HG02938 (cell line): ENCODE measurements at regions not wholly inside any gene's neighbourhood (a gene's known extent, or its start where the extent isn't known, plus 50 kb on each side); places are given as distances from the start of the nearest gene placed in this dataset.

Source experiments
- ATAC-seq: cut with Tn5 transposase; IDR thresholded peaks from one replicate; pipeline ENCODE4 v1.9.1; 2021; ENCODE audit warnings: mild to moderate bottlenecking, moderate library complexity; ENCODE audit not compliant: unreplicated experiment

GRCh38 chr18:68532328-68532885 is 182.5 kb downstream of the TMX3 start:
- no peak for ATAC-seq

- no peak for ATAC-seq
Measured at GRCh38 chr18:68525091-68525490, 189.8 kb downstream of the TMX3 start.

DNA sequence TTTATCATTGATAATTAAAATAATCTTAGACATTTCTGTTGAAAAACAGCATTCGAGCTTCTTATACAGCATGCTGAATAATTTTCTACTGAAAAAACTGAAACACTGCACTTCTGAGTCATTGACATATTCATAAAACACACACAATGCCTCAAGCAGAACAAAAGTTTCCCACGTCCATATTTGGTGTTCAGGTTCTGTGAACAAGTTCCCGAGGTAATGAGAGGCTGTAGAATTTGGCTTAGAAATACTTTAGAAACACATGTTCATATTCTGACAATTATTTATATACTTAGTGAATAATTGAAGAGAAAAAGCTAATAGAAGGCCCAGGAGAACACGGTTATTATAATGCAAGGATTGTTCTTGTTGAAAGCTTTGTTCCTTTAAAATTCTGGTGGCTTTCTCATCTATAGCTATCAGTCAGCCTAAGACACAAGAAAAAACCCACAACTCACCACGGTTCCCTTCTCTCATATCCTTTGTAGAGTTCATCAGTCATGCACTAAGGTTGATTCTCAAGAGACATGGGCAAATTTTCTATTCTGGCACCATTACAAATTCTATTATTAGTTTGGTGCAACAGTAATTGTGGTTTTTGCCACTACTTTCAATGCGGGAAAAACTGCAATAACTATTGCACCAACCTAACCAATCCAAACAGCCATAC is 194.4 kb downstream of the TMX3 start:
- peak; percentile 64 for ATAC-seq

DNA sequence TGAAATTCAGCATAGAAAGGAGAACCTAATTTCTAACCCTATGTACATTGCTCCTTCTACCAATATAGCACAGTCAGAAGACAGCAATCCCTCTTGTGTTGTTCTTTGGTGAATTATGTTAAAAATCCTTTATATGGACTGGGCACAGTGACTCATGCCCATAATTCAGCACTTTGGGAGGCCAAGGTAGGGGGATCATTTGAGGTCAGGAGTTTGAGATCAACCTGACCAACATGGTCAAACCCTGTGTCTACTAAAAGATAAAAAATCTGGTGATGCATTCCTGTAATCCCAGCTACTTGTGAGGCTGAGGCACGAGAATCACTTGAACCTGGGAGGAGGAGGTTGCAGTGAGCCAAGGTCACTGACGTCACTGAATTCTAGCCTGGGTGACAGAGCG is 195.6 kb downstream of the TMX3 start:
- no peak for ATAC-seq

DNA sequence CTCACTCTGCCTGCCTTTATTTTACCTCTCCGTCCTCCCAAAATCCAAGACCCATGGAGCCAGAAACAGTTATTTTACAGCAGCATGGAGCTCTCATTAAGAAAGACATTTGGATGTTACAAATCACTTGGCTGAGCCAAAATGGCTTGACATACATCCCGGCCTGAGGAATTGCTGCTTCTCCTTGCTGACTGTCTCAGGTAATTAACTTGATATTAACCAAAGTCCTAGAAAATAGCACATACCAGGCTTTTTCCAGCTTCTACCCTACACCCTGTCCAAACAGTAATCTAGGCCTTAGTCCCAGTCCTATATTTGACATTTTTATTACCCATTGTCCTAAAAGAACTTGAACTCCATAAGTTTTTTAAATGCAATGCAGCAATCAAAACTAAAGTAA is 205.0 kb downstream of the TMX3 start:
- ATAC-seq = no peak

- no peak for ATAC-seq
Measured at GRCh38 chr18:68507781-68508180, 207.1 kb downstream of the TMX3 start.

DNA sequence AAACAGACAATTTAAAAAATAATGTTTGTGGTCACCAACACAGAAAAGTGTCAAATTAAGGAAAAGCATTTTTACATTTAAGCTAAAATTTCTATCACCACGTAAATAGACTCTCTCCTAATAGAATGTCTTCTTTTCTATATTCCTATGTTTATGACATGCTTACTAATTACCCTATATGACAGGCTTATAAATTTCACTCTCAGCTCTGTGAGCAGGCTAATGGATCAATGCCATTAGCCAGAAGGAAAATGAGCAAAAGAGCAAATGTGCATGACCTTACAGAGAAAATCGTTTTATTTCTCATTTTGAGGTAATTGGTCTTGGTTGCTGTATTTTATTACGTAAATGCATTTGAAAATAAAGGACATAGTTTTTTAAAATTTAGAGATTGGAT is 209.7 kb downstream of the TMX3 start:
- no peak for ATAC-seq

- ATAC-seq = no peak
Measured at GRCh38 chr18:68504441-68505177, 210.3 kb downstream of the TMX3 start.

- no peak for ATAC-seq
Measured at GRCh38 chr18:68500556-68500955, 214.4 kb downstream of the TMX3 start.

DNA sequence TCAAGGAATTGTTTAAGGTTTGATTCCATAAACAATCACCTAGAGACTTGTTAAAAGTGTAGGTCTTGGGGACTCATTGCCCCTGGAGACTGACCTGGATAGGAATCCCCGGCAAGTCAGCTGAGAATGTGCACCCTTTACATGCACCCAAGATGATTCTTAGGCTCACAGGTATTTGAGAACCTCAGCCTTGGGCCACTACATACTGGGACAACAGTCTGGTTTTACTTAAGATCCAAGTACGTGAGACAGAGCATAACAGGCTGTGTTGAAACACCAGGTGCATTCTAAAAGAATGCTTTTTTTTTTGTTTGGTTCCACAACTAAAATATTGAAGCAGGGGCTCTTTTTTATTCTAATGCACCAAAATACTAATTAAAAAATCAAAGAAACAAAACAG is 215.8 kb downstream of the TMX3 start:
- ATAC-seq = no peak

- ATAC-seq = no peak
Measured at GRCh38 chr18:68498636-68499035, 216.3 kb downstream of the TMX3 start.

DNA sequence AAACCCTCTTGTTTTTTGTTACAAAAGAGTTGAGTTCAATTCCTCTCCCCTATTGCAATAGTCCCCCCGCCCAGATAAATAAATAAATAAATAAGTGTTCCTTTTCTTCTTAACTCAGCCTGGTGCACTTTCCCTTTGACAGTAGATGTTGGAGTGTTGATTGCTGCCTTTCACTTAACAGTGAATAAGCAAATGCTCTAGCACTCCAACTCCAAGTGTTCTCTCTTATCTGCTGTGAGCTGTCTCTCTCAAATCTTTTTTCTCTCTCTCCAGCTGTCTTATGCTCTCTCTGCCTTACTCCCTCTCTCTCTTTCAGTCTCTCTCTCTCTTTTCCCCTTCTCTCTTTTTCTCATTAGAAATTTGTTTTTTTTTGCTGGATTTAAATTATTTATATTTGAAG is 216.7 kb downstream of the TMX3 start:
- ATAC-seq = no peak

DNA sequence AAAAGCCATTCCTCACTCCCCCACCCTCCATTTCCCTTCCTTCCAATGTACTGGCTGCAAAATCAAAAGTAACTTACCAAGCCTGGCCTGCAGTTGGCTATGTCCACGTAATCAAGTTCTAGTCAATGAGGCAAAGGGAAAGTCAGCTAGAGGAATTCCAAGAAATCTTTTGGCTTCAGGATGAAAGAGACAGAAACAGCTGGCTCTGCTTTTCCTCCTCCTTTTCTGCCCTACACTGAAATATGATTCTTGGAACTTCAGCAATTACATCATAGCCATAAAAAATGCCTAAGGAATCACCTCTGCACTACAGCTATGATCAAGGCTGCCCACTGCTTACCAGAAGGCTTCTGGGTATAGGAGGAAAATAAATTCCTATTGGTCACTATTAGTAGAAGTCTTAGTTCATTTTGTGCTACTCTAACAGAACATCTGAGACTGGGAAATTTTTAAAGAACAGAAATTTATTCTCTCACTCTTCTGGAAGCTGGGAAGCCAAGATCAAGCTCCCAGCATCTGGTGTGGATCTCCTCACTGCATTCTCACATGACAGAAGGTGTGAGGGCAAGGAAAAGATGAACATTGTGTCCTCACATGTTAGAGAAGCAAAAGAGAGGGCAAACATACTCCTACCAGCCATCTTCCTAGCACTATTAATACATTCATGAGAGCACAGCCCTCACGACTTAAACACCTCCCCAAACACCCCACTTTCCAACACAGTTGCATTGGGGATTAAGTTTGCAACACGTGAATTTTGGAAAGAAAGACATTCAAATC is 219.9 kb downstream of the TMX3 start:
- no peak for ATAC-seq

DNA sequence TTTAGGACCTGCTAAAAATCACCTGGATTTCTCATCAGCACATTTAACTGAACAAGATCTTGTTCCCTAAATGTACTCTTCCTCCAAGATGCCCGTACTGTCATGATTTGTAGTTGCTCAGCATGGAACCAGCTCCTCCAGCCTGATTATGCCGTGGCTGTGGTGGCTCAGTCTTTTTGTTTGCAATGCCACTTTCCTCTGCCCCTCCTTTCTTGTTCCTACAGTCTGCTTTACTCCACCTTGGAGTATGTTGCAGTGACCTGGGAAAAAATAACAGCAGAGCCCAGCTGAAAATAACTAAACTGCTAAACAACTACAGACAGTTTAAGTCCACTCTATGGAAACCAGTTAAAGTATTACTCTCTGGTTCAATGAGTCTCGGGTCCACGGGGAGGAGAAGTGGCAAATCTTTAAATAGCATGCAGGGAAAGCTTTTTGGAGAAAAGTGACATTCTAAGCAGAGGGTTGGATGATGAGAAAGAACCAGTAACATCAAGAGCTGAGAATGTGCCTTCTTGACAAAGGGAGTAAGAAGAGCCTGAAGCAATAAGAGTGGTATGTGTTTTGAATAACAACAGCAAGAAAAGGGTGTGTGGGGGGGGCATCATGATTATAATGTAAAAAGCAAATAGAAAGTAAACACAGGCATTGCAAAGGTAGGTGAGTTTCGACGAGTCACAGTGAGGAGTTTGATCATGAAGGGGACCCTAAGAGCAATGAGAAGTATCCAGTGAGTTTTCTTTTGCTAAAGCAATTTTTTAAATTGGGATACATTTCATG is 225.7 kb downstream of the TMX3 start:
- ATAC-seq = no peak

- no peak for ATAC-seq
Measured at GRCh38 chr18:68484241-68484640, 230.7 kb downstream of the TMX3 start.

- ATAC-seq = no peak
Measured at GRCh38 chr18:68482815-68483214, 232.1 kb downstream of the TMX3 start.

- ATAC-seq = no peak
Measured at GRCh38 chr18:68480196-68480595, 234.7 kb downstream of the TMX3 start.

- no peak for ATAC-seq
Measured at GRCh38 chr18:68478246-68478645, 236.7 kb downstream of the TMX3 start.

DNA sequence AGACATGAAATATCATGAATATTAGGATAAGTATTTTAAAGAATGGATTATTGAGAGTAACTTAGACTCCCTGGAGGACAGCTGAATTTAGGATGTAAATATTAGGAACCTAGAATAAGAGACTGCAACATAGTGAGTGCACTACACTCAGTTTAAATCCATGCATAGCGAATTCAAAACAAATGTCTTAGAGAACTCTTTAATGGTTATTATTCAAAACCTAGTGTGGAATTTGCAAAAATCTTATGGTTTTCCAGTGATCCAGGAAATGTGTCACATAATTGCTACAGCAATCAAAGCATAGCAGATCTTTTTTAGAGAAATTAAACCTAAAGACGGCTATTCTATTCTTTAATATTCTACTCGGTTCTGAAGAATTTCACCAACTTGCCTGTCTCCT is 239.0 kb downstream of the TMX3 start:
- ATAC-seq = no peak

DNA sequence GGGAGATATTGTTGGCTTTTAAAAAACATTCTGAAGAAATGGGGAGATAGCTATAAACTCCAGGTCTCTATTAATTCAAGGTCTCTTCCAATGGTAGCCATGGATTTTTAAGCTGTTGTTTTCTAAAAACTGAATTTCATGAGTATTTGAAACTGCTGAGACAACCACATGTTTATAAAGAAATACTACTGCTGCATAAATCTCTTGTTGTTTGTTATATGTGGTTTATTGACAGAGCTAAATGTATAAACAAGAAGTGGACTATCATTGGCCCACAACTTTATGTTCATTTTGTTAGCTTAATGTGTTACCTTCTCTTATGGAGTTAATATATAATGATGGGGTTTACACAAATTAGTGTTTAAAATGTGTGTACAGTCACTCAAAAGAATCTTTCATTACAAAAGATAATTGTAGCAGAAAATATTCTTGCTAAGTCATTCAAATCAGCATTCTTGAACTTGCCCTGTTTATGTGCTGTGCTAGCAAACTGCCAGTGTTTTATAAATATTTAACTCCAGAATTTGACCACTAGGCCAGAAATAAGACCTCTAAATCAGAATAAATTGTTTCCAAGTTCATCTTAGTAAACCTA is 242.1 kb downstream of the TMX3 start:
- no peak for ATAC-seq
